ENCODE measurements at regions not wholly inside any gene's neighbourhood (a gene's known extent, or its start where the extent isn't known, plus 50 kb on each side); places are given as distances from the start of the nearest gene placed in this dataset.
"Not testable (repeated sequence)": the region's sequence is repeated elsewhere in the genome, so short reads cannot be mapped to it uniquely, and the experiment has no call there.

GRCh38 chr15:78703334-78704056 is 62.5 kb upstream of the CHRNB4 start:
- TF ChIP-seq, protein P1, sequence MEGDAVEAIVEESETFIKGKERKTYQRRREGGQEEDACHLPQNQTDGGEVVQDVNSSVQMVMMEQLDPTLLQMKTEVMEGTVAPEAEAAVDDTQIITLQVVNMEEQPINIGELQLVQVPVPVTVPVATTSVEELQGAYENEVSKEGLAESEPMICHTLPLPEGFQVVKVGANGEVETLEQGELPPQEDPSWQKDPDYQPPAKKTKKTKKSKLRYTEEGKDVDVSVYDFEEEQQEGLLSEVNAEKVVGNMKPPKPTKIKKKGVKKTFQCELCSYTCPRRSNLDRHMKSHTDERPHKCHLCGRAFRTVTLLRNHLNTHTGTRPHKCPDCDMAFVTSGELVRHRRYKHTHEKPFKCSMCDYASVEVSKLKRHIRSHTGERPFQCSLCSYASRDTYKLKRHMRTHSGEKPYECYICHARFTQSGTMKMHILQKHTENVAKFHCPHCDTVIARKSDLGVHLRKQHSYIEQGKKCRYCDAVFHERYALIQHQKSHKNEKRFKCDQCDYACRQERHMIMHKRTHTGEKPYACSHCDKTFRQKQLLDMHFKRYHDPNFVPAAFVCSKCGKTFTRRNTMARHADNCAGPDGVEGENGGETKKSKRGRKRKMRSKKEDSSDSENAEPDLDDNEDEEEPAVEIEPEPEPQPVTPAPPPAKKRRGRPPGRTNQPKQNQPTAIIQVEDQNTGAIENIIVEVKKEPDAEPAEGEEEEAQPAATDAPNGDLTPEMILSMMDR (conservative IDR thresholded peaks at IDR 0.05; ENCODE audit: low read depth in 2 of 2): not testable (repeated sequence)
- not testable (repeated sequence) for TF ChIP-seq EZH2phosphoT487 (IDR thresholded peaks at IDR 0.05; ENCODE audit: unreplicated experiment); JUNB (IDR thresholded peaks at IDR 0.05; ENCODE audit: unreplicated experiment); CREB1 (CRISPR knock-in tag; IDR thresholded peaks at IDR 0.05; ENCODE audit: low read depth); POLR2AphosphoS5 (IDR thresholded peaks at IDR 0.05; ENCODE audit: low read depth); EZH2 (IDR thresholded peaks at IDR 0.05; ENCODE audit: low read depth, unreplicated experiment); ZNF331 (CRISPR knock-in tag; IDR thresholded peaks at IDR 0.05; ENCODE audit: low read depth); STAT1 (IDR thresholded peaks at IDR 0.05; ENCODE audit: unreplicated experiment); ZNF114 (CRISPR knock-in tag; IDR thresholded peaks at IDR 0.05); NANOG (IDR thresholded peaks at IDR 0.05; ENCODE audit: borderline replicate concordance)
- TF ChIP-seq, protein P2, sequence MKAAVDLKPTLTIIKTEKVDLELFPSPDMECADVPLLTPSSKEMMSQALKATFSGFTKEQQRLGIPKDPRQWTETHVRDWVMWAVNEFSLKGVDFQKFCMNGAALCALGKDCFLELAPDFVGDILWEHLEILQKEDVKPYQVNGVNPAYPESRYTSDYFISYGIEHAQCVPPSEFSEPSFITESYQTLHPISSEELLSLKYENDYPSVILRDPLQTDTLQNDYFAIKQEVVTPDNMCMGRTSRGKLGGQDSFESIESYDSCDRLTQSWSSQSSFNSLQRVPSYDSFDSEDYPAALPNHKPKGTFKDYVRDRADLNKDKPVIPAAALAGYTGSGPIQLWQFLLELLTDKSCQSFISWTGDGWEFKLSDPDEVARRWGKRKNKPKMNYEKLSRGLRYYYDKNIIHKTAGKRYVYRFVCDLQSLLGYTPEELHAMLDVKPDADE (IDR thresholded peaks at IDR 0.05): not testable (repeated sequence)
- TF ChIP-seq, protein P3, sequence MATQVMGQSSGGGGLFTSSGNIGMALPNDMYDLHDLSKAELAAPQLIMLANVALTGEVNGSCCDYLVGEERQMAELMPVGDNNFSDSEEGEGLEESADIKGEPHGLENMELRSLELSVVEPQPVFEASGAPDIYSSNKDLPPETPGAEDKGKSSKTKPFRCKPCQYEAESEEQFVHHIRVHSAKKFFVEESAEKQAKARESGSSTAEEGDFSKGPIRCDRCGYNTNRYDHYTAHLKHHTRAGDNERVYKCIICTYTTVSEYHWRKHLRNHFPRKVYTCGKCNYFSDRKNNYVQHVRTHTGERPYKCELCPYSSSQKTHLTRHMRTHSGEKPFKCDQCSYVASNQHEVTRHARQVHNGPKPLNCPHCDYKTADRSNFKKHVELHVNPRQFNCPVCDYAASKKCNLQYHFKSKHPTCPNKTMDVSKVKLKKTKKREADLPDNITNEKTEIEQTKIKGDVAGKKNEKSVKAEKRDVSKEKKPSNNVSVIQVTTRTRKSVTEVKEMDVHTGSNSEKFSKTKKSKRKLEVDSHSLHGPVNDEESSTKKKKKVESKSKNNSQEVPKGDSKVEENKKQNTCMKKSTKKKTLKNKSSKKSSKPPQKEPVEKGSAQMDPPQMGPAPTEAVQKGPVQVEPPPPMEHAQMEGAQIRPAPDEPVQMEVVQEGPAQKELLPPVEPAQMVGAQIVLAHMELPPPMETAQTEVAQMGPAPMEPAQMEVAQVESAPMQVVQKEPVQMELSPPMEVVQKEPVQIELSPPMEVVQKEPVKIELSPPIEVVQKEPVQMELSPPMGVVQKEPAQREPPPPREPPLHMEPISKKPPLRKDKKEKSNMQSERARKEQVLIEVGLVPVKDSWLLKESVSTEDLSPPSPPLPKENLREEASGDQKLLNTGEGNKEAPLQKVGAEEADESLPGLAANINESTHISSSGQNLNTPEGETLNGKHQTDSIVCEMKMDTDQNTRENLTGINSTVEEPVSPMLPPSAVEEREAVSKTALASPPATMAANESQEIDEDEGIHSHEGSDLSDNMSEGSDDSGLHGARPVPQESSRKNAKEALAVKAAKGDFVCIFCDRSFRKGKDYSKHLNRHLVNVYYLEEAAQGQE (IDR thresholded peaks at IDR 0.05; ENCODE audit: unreplicated experiment): not testable (repeated sequence)

All from GM23338 (cell line).